ENCODE measurements at regions not wholly inside any gene's neighbourhood (a gene's known extent, or its start where the extent isn't known, plus 50 kb on each side); places are given as distances from the start of the nearest gene placed in this dataset.

DNA sequence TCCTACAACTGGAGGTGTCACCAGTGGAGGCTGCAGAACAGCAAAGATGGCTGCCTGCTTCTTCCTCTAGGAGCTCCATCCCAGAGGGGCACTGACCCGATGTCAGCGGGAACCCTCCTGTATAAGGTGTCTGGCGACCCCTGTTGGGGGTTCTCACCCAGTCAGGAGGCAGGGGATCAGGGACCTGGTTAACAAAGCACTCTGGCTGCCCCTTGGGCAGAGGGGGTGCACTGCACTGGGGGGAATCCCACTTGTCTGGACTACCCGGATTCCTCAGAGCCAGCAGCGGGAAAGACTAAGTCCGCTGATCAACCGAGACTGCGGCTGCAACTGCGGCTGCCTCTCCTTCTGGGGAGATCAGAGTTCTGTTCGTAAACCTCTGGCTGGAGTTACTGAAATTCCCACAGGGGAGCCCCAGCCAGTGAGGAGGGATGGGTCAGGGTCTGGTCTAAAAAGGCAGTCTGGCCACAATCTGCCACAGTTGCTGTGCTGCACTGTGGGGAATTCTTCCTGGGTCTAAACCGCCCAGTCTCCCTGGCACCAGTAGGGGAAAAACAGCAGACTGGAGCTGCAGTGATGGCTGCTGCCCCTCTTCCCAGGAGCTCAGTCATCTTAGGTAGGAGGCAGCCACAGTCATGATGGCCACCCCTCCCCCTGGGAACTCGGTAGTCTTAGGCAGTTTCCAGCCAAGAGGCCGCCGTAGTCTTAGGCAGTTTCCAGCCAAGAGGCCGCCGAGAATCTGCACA, 213.4 kb downstream of the CYB561 start:
- Histone ChIP-seq H3K4me1 (ENCODE audit: control insufficient read depth, insufficient read depth, low read length) (no peaks in the 10 kb centered on the region), H3K27ac (ENCODE audit: low read length) (no peak overlapping the region), H3K27me3 (ENCODE audit: control insufficient read depth, insufficient read depth, low read length) (no peaks in the 10 kb centered on the region), H3K9me3 (replicated peaks; ENCODE audit: control insufficient read depth, low read depth, low read length) (peaks cover 23% of the 10 kb centered on the region), H3K36me3 (ENCODE audit: control insufficient read depth, insufficient read depth, low read length) (peaks cover 11% of the 10 kb centered on the region), H3K4me3 (ENCODE audit: low read length) (no peak overlapping the region)
- 93% methylated on average over 14 of the region's 16 CpGs for WGBS (ENCODE audit: insufficient coverage)
- DNase-seq = no peak

DNA sequence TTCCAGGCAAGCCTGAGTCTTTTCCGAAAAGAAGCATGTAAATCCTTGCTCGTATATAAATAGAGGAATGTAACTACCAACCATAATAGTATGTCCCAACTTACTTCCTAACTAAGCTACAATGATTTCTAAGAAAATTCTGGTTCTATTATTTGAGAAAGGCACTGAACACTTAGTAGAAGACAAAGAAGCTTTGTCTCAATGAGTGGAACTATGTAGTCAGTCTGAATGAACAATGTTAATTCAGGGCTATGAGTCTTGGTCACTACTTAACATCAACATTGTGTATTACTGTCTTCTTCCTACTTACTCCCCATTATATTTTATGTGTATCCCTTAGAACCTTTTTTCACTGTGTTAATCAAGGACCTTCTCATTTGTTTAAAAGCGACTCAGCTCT, 206.0 kb downstream of the CYB561 start:
- H3K4me1 ChIP-seq (ENCODE audit: control insufficient read depth, insufficient read depth, low read length) = no peaks in the 10 kb centered on the region
- peaks cover 12% of the 10 kb centered on the region for H3K36me3 ChIP-seq (ENCODE audit: control insufficient read depth, insufficient read depth, low read length)
- no peak overlapping the region for H3K27ac ChIP-seq (ENCODE audit: low read length)
- no peaks in the 10 kb centered on the region for H3K27me3 ChIP-seq (ENCODE audit: control insufficient read depth, insufficient read depth, low read length)
- H3K4me3 ChIP-seq (ENCODE audit: low read length) = no peak overlapping the region
- WGBS (ENCODE audit: insufficient coverage) = no CpG with 5 or more reads among the region's 3 CpGs
- peaks cover 5% of the 10 kb centered on the region for H3K9me3 ChIP-seq (replicated peaks; ENCODE audit: control insufficient read depth, low read depth, low read length)
- DNase-seq = no peak

DNA sequence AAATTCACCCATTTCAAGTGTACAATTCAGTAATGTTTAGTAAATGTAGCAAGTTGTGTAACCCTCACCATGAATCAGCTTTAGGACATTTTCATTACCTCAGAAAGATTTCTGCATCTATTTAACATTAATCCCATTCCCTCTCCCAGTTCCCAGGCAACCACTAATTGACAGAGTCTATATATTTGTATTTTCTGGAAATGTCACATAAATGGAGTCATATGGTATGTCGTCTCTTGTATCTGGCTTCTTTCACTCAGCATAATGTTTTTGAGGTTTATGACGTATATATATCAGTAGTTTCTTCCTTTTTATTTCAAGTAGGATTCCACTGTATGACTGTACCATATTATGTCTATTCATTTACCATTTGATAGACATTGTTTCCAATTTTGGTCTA, 199.8 kb downstream of the CYB561 start:
- DNase-seq = no peak
- Histone ChIP-seq H3K27me3 (ENCODE audit: control insufficient read depth, insufficient read depth, low read length) (no peaks in the 10 kb centered on the region), H3K4me3 (ENCODE audit: low read length) (no peak overlapping the region), H3K36me3 (ENCODE audit: control insufficient read depth, insufficient read depth, low read length) (peaks cover 3% of the 10 kb centered on the region), H3K9me3 (replicated peaks; ENCODE audit: control insufficient read depth, low read depth, low read length) (peaks cover 5% of the 10 kb centered on the region), H3K27ac (ENCODE audit: low read length) (no peak overlapping the region), H3K4me1 (ENCODE audit: control insufficient read depth, insufficient read depth, low read length) (peaks cover 2% of the 10 kb centered on the region)
- no CpG with 5 or more reads among the region's 2 CpGs for WGBS (ENCODE audit: insufficient coverage)

DNA sequence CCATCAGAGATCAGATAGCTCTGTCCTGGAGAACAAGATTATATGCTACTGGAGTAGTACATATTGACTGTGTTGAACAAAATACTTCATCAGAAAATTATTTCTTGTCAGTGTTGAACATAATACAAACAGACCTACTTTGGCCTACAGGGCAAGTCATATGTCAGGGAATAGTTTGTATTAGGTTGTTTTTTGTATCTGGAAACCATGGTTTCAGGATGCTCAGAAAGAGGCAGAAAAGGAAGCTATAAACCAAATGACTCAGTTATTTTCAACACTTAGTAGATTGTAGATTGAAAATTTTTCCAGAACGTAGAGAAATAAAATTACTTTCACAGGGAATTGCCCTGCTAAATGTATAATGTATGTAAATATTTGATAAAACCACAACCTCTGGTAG, 198.4 kb downstream of the CYB561 start:
- peak; percentile 27 for DNase-seq
- peaks cover 2% of the 10 kb centered on the region for H3K4me1 ChIP-seq (ENCODE audit: control insufficient read depth, insufficient read depth, low read length)
- no CpG with 5 or more reads among the region's 1 CpG for WGBS (ENCODE audit: insufficient coverage)
- peaks cover 5% of the 10 kb centered on the region for H3K9me3 ChIP-seq (replicated peaks; ENCODE audit: control insufficient read depth, low read depth, low read length)
- H3K36me3 ChIP-seq (ENCODE audit: control insufficient read depth, insufficient read depth, low read length) = peaks cover 3% of the 10 kb centered on the region
- no peak overlapping the region for H3K27ac ChIP-seq (ENCODE audit: low read length)
- H3K4me3 ChIP-seq (ENCODE audit: low read length) = no peak overlapping the region
- H3K27me3 ChIP-seq (ENCODE audit: control insufficient read depth, insufficient read depth, low read length) = no peaks in the 10 kb centered on the region

DNA sequence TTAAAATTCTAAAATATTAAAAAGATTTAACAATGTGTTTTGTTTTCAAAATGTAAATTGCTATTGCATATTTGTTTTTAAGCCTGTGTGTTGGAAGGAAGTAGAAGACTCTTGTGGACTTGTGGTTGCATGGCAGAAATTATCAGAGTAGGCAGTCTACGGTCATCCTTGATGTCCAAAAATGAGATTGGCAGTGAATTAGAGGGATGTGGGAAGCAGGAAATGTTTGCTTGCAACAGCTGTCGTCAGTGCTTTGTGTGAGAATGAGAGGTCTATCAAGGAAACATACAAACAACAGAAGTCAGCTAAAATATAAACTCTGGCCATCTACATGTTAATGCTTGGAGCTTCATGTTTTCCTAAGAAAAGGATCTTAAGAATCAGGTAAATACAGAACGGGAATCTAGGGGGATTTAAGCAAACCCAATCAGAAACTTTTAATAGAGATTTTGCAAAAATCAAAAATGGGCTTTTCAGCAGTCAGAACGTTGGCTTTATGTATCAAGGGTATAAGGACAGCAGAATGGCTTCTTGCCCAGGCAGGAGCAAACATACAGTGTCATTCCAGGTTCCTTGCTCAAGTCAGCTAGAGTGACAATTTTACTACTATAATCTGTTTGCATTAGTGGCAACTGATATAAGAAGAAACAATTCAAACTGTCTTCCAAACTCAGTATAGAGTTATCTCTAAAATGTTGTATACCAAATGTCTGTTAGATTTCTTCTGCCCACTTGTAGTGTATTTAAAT, 196.7 kb downstream of the CYB561 start:
- no peaks in the 10 kb centered on the region for H3K36me3 ChIP-seq (ENCODE audit: control insufficient read depth, insufficient read depth, low read length)
- 47% methylated on average over 1 of the region's 4 CpGs for WGBS (ENCODE audit: insufficient coverage)
- H3K27ac ChIP-seq (ENCODE audit: low read length) = no peak overlapping the region
- no peak overlapping the region for H3K4me3 ChIP-seq (ENCODE audit: low read length)
- H3K27me3 ChIP-seq (ENCODE audit: control insufficient read depth, insufficient read depth, low read length) = no peaks in the 10 kb centered on the region
- peak; percentile 57 for DNase-seq
- H3K4me1 ChIP-seq (ENCODE audit: control insufficient read depth, insufficient read depth, low read length) = peaks cover 2% of the 10 kb centered on the region
- no peaks in the 10 kb centered on the region for H3K9me3 ChIP-seq (replicated peaks; ENCODE audit: control insufficient read depth, low read depth, low read length)

DNA sequence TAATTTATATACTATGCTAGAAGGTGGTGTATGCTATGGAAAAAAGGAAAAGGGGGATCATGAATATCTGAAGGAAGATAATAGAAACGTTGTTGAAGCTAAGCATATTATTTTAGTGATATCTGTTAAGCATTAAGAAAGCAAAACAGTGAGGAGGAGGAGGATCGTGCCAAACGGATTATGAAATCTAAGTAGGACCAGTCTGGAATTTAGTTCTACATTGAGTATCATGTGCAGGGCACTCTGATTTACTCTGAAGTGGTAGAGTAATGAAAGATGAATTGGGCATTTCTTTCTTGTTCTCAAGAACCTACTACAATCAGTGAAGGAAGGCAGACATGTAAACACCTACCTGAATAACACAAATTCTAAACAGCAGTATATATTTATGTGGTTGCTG, 195.3 kb downstream of the CYB561 start:
- Histone ChIP-seq H3K4me1 (ENCODE audit: control insufficient read depth, insufficient read depth, low read length) (peaks cover 2% of the 10 kb centered on the region), H3K27ac (ENCODE audit: low read length) (no peak overlapping the region), H3K27me3 (ENCODE audit: control insufficient read depth, insufficient read depth, low read length) (no peaks in the 10 kb centered on the region), H3K36me3 (ENCODE audit: control insufficient read depth, insufficient read depth, low read length) (no peaks in the 10 kb centered on the region), H3K9me3 (replicated peaks; ENCODE audit: control insufficient read depth, low read depth, low read length) (no peaks in the 10 kb centered on the region), H3K4me3 (ENCODE audit: low read length) (no peak overlapping the region)
- no peak for DNase-seq
- 49% methylated on average over 3 of the region's 3 CpGs for WGBS (ENCODE audit: insufficient coverage)

DNA sequence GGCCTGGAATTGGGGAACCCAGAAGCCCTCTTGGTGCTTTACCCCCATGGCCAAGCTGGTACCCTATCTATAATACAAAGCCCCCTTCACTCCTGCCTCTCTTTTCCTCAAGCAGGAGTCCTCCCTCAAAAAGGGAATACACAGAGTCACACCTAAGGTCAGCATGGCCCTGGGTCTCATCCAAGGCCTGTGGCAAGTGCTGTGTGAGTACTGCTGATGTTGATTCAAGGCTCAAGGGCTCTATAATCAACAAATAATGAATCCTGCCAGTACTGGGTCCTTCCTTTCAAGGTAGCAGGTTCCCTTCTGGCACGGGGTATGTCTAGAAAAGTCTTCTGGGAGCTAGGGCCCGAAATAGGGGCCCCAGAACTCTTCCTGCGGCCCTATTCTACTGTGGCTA, 187.3 kb downstream of the CYB561 start:
- no peak overlapping the region for H3K4me3 ChIP-seq (ENCODE audit: low read length)
- no peaks in the 10 kb centered on the region for H3K4me1 ChIP-seq (ENCODE audit: control insufficient read depth, insufficient read depth, low read length)
- peaks cover 7% of the 10 kb centered on the region for H3K36me3 ChIP-seq (ENCODE audit: control insufficient read depth, insufficient read depth, low read length)
- WGBS (ENCODE audit: insufficient coverage) = 100% methylated on average over 1 of the region's 3 CpGs
- no peak for DNase-seq
- peaks cover 2% of the 10 kb centered on the region for H3K9me3 ChIP-seq (replicated peaks; ENCODE audit: control insufficient read depth, low read depth, low read length)
- no peak overlapping the region for H3K27ac ChIP-seq (ENCODE audit: low read length)
- H3K27me3 ChIP-seq (ENCODE audit: control insufficient read depth, insufficient read depth, low read length) = no peaks in the 10 kb centered on the region

DNA sequence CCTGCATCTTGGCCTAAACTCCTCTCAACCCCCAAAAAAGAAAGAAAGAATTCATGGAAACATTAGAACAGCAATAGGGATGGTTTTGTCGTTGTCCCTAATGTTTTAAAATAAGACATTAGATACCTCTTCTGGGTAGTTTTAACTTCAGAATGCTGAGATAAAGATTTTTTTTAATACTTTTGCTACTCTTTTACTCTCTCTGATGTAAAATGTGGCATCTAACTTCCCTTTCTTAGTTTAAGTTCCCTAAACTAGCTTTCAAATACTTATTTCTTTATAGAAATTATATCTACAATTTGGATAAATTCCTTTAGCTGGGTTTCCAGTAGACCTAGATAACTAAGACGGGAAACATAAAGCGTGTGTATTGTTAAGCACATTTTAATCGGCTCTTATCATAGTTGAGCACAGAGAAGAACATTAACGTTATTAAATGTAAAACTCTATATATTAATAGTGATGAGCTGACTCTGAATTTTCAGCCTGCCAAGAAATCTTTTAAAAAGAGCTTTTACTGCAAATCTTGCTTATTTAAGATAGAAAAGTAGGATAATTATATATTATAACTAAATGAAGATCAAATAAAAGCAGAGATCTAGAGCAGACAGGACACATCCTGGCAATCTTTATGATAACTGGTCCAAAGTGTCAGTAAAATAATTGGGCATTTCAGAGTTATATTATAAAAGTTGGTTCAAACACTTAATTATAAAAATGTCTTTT, 183.2 kb downstream of the CYB561 start:
- DNase-seq = no peak
- Histone ChIP-seq H3K9me3 (replicated peaks; ENCODE audit: control insufficient read depth, low read depth, low read length) (no peaks in the 10 kb centered on the region), H3K27ac (ENCODE audit: low read length) (no peak overlapping the region), H3K27me3 (ENCODE audit: control insufficient read depth, insufficient read depth, low read length) (no peaks in the 10 kb centered on the region), H3K4me3 (ENCODE audit: low read length) (no peak overlapping the region), H3K4me1 (ENCODE audit: control insufficient read depth, insufficient read depth, low read length) (no peaks in the 10 kb centered on the region), H3K36me3 (ENCODE audit: control insufficient read depth, insufficient read depth, low read length) (peaks cover 9% of the 10 kb centered on the region)
- no CpG with 5 or more reads among the region's 5 CpGs for WGBS (ENCODE audit: insufficient coverage)

DNA sequence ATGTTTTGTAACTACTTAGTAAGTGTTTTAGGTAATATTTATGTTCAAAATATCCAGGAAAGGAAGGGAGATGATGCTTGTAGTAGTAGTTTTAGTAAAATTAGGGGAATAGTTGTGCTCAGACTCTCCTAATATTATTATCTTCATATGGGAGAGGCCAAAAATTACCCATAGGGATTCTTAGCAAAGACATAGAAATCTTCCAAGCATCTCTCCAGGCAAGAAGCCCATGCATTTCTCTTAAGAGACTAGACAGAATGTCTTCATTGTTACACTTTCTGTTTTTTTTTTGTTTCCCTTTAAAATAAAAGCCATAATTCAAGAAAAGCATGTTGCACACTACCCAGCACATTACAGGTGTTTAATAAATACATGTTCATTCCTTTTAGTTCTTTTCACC, 180.6 kb downstream of the CYB561 start:
- Histone ChIP-seq H3K27ac (ENCODE audit: low read length) (peak overlapping the region; percentile 9), H3K9me3 (replicated peaks; ENCODE audit: control insufficient read depth, low read depth, low read length) (no peaks in the 10 kb centered on the region), H3K4me3 (ENCODE audit: low read length) (no peak overlapping the region), H3K27me3 (ENCODE audit: control insufficient read depth, insufficient read depth, low read length) (no peaks in the 10 kb centered on the region), H3K4me1 (ENCODE audit: control insufficient read depth, insufficient read depth, low read length) (no peaks in the 10 kb centered on the region), H3K36me3 (ENCODE audit: control insufficient read depth, insufficient read depth, low read length) (peaks cover 8% of the 10 kb centered on the region)
- peak; percentile 87 for DNase-seq

DNA sequence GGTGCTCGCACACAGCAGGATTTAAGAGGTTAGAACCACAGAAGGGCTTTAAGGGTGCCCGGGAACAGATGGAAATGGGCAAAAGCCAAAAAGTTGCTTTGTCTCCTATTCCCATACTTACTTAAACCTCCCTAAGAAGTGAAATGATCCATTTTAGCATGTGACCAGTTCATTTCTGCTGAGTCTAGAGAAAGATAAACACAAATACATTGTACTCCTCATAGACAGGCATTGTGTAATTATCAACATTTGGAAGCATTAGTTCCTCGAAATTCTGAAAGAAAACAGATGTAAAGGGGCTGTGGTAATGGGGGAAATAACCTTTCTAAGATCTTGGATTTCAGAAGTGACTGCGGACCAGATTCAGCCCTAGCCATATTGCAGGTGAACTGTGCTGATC, 178.3 kb downstream of the CYB561 start:
- no peaks in the 10 kb centered on the region for H3K4me1 ChIP-seq (ENCODE audit: control insufficient read depth, insufficient read depth, low read length)
- H3K36me3 ChIP-seq (ENCODE audit: control insufficient read depth, insufficient read depth, low read length) = peaks cover 11% of the 10 kb centered on the region
- no peak overlapping the region for H3K4me3 ChIP-seq (ENCODE audit: low read length)
- H3K27ac ChIP-seq (ENCODE audit: low read length) = no peak overlapping the region
- WGBS (ENCODE audit: insufficient coverage) = 100% methylated on average over 1 of the region's 4 CpGs
- H3K27me3 ChIP-seq (ENCODE audit: control insufficient read depth, insufficient read depth, low read length) = no peaks in the 10 kb centered on the region
- peaks cover 4% of the 10 kb centered on the region for H3K9me3 ChIP-seq (replicated peaks; ENCODE audit: control insufficient read depth, low read depth, low read length)
- no peak for DNase-seq

Measured in muscle of leg (tissue), 3 donors.